GM12891 (cell line): ENCODE measurements at regions not wholly inside any gene's neighbourhood (a gene's known extent, or its start where the extent isn't known, plus 50 kb on each side); places are given as distances from the start of the nearest gene placed in this dataset.

Source experiments
- POLR2A ChIP-seq: IDR thresholded peaks from 2 replicates; pipeline ENCODE4 v1.6.1; 2011; ENCODE audit warnings: low read depth, low read length, control low read depth
- SPI1 ChIP-seq: IDR thresholded peaks from 2 replicates; pipeline ENCODE4 v1.6.1; 2011; ENCODE audit warnings: low read depth, low read length, control low read depth

- TF ChIP-seq POLR2A (no peak), SPI1 (no peak)
These were observed 1739.1 kb upstream of the PIK3C3 start for GRCh38 chr18:40215979-40216378.
